GM18858 (cell line): ENCODE measurements at regions not wholly inside any gene's neighbourhood (a gene's known extent, or its start where the extent isn't known, plus 50 kb on each side); places are given as distances from the start of the nearest gene placed in this dataset.

Experiments used
- ATAC-seq: cut with Tn5 transposase; IDR thresholded peaks from one replicate; pipeline ENCODE4 v1.9.1; 2021; ENCODE audit not compliant: unreplicated experiment

DNA sequence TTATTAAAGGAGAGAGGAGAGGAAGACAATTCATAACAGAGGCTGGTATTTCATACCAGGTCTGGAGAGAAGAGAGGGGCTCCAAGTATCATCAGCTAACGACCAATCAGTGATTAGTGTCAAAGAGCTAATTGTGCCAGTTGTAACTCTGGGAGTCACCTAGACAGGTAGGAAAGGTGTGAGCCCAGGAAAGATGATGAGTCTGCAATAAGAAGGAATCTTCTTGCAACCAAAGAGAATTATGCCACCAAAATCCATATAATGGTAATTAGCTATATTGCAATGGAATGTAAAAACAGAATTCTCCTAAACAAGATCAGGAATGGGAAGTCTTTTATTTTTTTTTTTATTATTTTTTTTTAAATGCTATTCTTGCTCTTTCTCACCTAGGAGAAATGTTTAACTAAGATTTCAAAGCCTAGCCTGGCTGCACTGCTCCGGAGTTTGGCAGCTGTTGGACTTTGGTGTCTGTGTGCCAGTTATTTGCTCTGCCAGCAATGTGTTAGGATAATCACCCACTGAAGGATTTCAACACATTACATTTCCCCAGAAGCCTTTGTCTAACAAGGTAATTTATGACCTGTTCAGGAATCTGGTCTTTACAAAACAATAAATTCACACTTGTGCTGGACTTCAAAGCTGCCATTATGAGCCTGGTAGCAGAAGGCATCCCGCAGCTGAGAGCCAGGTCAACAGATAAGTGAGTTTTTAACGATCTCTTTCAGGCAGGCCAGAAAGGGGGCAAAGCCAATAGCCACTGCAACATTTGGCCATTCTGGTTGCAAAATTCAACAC, 89.4 kb downstream of the FOXB1 start:
- ATAC-seq, result no peak

GRCh38 chr15:60095711-60096110, 91.6 kb downstream of the FOXB1 start:
- ATAC-seq, result no peak

GRCh38 chr15:60096157-60096556, 92.0 kb downstream of the FOXB1 start:
- no peak for ATAC-seq

DNA sequence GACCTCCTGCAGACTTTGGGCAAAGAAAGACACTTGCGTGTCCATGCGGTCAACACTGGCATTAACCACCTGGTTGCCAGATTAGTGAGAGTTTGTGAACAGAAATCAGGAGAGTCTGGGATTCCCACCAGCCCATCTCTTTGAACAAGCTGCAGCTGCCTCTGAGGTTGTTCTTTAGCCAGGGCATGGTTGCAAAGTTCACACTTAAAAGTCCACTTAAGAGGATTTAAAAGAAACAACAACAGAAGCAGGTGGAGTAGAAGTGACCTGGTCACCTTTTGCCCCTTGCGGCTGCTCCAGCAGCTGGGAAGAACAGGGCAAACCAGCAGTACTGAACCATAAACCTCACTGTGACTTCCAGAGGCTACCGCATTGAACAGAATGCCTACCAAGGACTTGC, 97.3 kb downstream of the FOXB1 start:
- ATAC-seq, result no peak

DNA sequence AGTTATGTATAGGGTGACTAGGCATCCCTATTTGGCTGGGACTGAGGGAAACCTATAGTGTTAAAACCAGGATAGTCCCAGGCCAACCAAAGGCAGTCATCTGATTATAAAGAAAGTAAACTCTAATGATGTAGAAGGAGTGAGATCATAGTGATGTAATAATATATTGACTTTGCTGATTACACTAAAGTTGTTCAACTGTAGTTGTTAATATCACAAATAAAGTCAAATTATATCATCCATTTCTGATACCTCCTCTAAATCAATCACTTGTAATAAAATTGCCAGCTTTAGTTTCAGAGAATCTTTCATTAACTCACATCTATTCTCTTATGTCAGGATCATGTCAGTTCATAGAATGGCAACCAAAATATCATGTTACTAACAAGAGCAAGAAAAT, 98.6 kb downstream of the FOXB1 start:
- no peak for ATAC-seq

- ATAC-seq, result no peak
These were observed 106.8 kb downstream of the FOXB1 start for GRCh38 chr15:60110909-60111308.

GRCh38 chr15:60115579-60116380, 111.7 kb downstream of the FOXB1 start:
- ATAC-seq, result no peak

DNA sequence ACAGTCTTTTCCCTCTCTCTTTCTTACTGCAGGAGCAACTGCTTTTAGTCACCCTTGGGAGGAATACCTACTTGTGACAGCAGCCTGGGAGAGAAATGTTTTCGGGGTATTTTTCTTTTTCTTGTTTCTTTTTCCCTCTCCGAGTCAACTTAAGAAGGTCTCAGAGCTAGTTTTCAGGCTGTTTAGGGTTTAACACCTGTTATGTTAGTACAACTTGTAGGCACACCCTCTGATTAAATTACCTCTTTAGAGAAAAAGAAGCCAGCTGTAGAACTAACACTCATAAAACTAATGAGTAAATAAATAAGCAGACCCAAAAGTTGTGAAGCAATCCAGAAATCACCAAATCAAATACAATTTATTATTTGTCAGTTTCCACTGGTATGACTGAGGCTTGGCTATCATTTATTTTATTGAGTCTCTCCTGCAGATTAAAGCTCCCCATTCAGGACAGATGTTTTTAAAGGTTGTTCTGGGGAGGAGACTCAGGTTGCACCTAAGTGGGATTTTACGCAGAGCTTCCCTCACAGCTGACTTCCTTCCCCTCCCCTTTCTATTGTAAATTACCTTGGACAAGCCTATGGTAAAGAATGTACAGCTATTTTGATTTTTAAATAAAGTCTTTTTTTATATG, 112.5 kb downstream of the FOXB1 start:
- ATAC-seq, result no peak

DNA sequence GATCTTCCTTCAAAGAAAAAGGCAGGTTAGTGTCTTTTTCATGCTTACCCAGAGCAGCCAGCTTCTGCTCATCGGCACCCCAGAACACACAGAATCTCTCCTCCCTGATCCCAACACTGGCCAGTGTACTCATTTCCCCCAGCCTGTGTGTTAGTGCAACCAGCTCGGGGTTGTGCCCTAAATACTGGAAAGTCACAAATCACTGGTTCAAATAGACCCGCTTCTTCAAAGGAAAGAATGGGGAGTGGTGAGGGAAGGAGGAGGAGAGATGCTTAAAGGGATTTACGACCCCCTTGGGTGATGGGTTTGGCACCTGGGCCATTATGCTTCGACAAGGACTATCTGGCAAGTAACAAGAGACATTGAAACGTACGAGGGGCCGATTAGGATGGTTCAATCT, 114.0 kb downstream of the FOXB1 start:
- no peak for ATAC-seq

DNA sequence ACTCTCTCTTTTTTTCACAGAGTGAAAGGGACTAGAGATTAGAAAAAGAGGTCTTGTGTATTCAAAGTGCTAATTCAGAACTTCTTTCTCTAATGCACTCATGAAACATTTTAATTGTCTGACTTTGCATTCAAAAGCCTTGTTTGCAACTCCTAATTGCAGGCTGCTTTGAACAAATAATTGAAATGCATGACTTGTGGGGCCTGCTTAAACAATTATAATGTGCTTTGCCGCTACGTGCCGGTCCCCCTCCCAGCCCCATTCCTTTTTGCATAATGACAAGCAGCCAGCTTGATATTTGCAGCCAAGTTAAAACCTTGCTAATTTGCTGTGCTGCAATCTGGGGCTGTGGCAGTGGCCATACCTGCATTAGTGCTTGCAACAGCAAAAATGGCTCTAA, 114.5 kb downstream of the FOXB1 start:
- ATAC-seq, result no peak

GRCh38 chr15:60119101-60119500, 115.0 kb downstream of the FOXB1 start:
- no peak for ATAC-seq

DNA sequence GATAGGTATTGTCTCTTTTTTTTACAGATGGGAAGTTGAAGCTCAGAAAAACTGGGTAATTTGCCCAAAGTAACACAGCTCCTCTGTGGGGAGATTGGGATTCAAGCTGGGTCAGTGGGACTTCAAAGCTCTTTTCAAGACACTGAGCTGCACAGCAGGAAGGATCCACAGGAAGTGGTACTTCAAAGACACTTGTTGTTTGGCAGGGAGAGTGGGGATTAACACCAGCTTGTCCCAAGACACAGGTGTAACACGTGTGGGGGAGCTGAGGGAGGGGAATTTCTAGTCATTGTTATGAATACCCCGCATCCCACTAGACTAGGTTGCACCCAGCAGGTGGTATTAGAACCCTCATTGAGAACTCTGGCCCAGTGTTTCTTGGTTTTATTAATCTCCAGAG, 116.0 kb downstream of the FOXB1 start:
- ATAC-seq, result no peak

DNA sequence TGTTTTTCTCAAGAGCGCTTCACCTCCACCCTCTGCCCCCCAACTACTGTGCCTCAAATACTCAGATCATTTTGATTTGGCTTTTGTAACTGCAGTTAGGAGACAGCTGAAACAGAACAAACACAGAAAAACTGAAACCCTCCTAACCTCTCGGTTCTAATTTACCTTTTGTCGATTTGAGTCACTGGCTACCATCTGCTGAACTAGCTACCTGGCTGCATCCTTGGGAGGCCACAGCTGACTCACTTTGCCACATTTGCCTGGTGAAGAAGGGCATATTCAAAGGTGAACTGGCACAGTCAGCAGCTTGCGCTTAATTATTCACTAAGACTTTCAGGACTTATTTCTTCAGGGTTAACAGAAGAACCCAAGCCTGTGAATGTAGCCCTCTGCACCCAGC, 117.7 kb downstream of the FOXB1 start:
- ATAC-seq, result no peak

GRCh38 chr15:60122691-60123090, 118.6 kb downstream of the FOXB1 start:
- no peak for ATAC-seq

DNA sequence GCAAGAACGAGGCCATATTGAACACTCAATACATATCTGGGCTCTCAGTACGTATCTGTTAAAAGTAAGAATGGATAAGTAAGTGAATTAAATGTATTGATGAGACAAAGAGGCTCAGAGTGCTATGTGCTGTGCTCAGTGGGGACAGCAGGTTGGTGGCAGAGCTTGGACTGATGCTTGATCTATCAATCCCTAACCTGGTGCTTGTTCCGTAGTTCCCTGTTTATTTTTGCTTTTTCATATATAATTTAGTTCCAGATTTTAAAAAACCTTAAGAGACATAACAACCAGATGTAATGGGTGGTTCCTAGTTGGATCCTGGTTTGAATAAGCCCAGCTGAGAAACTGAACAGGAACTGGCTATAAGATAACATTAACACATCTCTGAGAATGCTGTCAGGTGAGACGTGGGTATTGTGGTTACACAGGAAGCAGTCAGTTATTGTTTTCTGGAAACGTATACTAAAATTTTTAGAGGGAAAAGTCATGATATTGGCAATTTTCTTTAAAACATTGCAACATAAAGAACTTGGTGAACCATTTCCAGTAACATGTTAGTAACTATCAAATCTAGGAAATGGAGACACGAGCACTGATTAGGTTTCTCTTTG, 120.5 kb downstream of the FOXB1 start:
- ATAC-seq, result no peak

GRCh38 chr15:60125334-60125733, 121.2 kb downstream of the FOXB1 start:
- ATAC-seq, result no peak

DNA sequence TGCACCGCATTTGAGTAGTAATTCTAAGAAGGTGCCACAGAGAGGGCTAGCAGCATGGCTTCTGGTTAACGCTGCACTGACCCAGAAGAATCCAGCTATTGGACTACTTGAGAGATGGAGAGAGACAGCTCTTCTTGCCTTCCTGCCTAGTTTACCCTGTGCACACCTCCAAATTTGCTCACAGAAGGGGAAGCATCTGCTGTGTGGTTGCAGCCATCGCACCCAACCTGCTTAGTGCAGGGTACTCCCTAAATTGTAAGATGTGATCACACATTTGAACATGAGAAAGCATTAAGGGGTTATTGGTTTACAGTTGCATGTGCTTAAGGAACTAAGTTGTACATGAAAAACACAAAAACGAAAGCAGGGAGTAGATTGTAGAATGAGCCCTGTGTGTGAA, 122.1 kb downstream of the FOXB1 start:
- no peak for ATAC-seq

DNA sequence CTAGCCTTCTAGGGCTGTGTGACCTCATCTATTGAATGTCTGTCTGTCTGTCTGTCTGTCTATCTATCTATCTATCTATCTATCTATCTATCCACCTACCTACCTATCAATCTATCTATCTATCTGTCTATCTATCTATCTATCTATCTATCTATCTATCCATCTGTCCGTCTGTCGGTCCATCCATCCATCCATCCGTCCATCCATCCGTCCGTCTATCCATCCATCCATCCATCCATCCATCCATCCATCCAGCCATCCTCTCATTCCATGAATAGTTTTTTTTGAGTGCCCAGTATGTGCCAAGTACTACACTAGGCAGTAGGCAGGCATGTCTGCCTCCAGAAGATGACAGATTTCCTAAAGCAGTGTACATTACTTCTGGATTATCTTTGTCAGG, 122.5 kb downstream of the FOXB1 start:
- no peak for ATAC-seq

DNA sequence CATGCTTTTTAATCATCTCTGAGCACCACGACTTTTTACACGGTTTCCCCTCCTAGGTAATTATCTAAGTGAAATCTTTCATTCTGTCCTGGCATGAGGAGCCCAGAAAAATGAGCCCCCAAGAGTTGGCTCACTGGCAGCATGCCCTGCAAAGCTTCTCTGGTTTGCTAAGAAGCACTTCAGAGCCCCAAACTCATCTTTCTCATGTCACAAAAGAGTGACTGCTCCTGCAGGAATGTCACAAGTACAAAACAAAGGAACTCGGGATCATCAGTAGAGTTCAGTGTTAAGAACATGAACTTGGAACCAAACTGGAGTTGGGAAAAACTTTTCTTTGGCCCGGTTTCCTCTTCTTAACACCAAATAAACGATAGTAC, 123.9 kb downstream of the FOXB1 start:
- ATAC-seq, result no peak

DNA sequence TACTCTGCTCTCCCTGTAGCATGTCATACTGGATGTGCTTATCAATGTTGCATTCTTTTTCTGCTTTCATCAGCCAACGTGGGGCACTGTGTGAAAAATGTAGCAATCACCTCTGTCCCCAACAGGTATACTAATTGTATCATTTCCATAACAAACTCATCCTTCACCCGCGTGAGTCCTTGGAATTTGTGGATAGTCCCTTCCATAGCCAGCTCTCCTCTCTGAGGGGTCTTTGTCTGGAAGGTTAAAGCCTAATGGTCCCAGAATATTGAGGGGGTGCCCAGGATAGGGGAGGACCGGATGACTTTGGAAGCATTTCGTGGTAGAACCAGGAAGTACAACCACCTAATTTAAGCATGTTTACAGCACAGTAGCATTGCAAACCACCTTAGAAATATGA, 124.6 kb downstream of the FOXB1 start:
- no peak for ATAC-seq

GRCh38 chr15:60130398-60130797, 126.3 kb downstream of the FOXB1 start:
- no peak for ATAC-seq

- no peak for ATAC-seq
These were observed 126.7 kb downstream of the FOXB1 start for GRCh38 chr15:60130821-60131220.
